Ovary (tissue), 3 donors: ENCODE measurements at regions not wholly inside any gene's neighbourhood (a gene's known extent, or its start where the extent isn't known, plus 50 kb on each side); places are given as distances from the start of the nearest gene placed in this dataset.

Experiments
- EP300 ChIP-seq: sonication (generic); formaldehyde crosslinking; IDR thresholded peaks from one replicate; pipeline ENCODE4 v1.6.1; 2017; ENCODE audit warnings: antibody characterized with exemption
- POLR2A ChIP-seq: fragments of 450-650 bp; IDR thresholded peaks from one replicate; pipeline ENCODE4 v1.6.1; 2017; ENCODE audit warnings: antibody characterized with exemption, mild to moderate bottlenecking, moderate library complexity
- TF ChIP-seq, protein P1 (sequence below), 3 donors: fragments of 450-650 bp in 2 of 3; fragments of 200-600 bp in 1 of 3; IDR thresholded peaks; one replicate each; pipeline versions ENCODE4 v1.5.1 to v1.8.0; 2016 to 2022; ENCODE audit warnings: antibody characterized with exemption in 3 of 3, mild to moderate bottlenecking in 1 of 3
- donor health status: DM: no; HTN: no; CAD: no.

DNA sequence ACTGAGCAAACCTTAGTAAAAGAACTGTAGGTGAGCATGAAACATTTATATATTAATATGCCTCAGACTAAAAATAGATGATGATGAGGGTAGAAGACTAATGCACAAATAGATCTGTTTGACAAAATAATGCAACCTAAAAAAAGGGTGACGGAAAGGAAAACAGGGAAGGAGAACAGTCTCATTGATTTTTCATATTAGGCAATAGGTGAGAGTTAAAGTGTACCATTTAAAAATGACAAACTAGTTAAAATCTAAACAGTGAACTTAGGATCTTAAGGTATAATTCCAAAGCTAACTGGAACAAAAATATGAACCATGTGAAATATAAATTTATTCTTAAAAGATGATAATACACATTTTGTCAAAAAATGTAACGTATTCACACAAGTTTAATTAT is 1347.6 kb downstream of the SI start:
- TF ChIP-seq POLR2A (no peak), EP300 (no peak)
- TF ChIP-seq, protein P1, sequence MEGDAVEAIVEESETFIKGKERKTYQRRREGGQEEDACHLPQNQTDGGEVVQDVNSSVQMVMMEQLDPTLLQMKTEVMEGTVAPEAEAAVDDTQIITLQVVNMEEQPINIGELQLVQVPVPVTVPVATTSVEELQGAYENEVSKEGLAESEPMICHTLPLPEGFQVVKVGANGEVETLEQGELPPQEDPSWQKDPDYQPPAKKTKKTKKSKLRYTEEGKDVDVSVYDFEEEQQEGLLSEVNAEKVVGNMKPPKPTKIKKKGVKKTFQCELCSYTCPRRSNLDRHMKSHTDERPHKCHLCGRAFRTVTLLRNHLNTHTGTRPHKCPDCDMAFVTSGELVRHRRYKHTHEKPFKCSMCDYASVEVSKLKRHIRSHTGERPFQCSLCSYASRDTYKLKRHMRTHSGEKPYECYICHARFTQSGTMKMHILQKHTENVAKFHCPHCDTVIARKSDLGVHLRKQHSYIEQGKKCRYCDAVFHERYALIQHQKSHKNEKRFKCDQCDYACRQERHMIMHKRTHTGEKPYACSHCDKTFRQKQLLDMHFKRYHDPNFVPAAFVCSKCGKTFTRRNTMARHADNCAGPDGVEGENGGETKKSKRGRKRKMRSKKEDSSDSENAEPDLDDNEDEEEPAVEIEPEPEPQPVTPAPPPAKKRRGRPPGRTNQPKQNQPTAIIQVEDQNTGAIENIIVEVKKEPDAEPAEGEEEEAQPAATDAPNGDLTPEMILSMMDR (IDR thresholded peaks at IDR 0.05): no peak
